GM12873 (cell line): ENCODE measurements at regions not wholly inside any gene's neighbourhood (a gene's known extent, or its start where the extent isn't known, plus 50 kb on each side); places are given as distances from the start of the nearest gene placed in this dataset.

Experiments used
- TF ChIP-seq, protein P1 (sequence below): IDR thresholded peaks from 2 replicates; pipeline ENCODE4 v1.5.1; 2012; ENCODE audit warnings: low read depth, mild to moderate bottlenecking, moderate library complexity, low read length, control low read depth; ENCODE audit not compliant: insufficient read depth; ENCODE audit errors: missing control alignments

DNA sequence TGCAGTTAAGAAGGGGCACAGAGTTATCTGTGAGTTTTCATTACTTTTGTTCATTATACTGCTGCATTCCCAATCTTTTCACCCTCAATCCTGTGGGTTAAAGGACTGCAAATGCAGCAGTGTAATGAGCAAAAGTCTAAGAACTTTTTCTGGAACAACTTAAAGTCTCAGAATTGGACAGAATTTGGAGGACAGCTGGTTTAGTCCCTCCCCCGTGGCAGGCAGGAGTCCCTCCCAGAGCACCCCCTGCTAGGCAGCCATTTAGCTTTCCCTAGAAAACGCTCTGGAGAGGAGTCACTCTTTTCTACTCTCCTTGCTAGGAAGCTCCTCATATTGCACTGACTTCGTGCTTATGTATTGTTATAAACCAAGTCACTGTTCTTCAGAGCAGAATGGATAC is 156.3 kb upstream of the UBE2E1 start:
- TF ChIP-seq, protein P1, sequence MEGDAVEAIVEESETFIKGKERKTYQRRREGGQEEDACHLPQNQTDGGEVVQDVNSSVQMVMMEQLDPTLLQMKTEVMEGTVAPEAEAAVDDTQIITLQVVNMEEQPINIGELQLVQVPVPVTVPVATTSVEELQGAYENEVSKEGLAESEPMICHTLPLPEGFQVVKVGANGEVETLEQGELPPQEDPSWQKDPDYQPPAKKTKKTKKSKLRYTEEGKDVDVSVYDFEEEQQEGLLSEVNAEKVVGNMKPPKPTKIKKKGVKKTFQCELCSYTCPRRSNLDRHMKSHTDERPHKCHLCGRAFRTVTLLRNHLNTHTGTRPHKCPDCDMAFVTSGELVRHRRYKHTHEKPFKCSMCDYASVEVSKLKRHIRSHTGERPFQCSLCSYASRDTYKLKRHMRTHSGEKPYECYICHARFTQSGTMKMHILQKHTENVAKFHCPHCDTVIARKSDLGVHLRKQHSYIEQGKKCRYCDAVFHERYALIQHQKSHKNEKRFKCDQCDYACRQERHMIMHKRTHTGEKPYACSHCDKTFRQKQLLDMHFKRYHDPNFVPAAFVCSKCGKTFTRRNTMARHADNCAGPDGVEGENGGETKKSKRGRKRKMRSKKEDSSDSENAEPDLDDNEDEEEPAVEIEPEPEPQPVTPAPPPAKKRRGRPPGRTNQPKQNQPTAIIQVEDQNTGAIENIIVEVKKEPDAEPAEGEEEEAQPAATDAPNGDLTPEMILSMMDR = no peak

DNA sequence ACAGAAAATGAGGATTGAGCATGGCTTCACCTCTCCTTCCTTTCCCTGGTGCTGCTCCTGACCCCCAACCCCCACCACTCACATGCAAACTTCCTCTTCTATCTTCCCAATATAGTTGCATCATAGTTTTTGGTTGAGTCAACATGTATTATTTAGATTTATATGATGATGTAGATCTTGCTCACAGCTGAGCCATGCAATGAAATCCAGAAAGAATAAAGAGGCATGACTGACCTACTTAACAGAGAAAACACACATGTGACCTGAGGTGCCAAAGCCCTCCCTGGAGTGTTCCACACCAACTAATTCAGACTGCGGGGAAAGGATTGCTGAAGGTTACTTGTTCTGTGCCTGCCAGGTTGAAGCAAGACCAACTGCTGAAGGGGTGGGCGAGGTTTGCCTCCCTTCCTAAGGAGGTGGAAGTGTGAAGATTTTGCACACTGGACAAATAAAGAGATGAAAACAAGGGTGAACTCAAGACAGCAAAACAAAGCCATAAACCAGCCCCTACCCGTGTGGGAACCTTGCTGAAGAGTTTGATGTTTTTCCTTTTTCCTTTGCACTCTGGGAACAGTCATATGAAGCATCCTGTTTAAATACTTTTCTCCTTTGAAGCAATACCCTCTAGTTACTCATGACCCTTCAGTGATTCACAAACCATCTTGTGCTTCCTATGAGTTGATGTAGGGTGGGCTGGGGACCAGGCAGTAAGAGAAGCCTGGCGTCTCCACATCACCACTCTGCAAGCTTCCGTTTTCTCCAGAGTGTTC is 155.2 kb upstream of the UBE2E1 start:
- TF ChIP-seq, protein P1 = no peak

DNA sequence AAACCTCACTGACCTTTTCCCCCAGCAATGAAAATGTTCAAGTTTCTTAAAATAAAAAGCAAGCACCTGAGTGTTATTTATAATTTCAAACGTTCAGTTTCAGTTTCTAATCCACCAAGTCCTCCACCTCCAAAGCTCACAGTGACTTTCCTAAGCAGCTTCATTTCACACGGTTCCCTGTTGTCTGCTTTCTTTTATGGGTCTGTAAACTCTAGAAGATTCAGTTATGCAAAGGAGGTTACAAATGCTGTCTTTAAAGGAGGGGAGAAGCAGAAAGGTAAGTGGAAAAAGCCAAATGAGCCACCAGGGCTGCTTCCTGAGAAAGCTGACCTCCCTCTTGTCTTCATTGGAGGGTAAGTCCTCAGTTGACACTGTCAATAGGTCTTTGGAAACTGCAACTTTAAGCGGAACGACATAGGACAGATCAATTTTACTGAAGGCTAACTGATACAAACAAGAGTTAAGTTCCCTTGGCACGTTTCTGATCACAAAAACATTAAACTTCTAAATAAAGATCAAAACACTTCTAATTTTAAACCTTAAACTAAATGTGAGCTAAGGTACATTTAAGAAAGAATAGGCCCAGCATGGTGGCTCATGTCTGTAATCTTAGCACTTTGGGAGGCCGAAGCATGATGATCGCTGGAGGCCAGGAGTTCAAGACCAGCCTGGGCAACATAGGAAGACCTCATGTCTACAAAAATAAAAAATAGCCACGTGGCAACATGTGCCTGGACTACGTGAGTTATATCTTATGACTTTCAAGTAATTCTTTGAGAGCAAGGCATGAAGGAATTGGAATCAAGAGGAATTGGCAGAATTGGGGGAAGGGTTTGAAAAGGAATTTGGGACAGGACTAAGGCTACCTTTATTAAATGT is 151.9 kb upstream of the UBE2E1 start:
- TF ChIP-seq, protein P1 = no peak

DNA sequence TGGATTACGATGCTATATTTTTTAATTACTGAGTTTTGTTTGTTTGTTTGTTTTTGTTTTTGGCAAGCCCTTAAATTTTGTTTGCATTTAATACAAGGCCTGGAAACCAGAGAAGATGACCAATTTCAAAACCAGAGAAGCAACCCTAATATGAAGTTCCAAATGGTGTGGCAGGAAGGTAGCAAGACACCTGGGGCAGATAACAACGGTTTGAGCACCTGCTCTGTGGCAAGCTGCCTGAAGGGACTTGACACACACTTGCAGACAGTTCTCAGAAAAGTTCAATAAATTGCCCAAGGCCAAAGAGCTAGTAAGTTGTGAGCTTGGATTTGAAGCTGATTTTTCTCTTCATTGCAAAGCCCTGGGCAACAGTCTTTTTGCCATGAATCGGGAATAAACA is 151.2 kb upstream of the UBE2E1 start:
- TF ChIP-seq, protein P1 = no peak

DNA sequence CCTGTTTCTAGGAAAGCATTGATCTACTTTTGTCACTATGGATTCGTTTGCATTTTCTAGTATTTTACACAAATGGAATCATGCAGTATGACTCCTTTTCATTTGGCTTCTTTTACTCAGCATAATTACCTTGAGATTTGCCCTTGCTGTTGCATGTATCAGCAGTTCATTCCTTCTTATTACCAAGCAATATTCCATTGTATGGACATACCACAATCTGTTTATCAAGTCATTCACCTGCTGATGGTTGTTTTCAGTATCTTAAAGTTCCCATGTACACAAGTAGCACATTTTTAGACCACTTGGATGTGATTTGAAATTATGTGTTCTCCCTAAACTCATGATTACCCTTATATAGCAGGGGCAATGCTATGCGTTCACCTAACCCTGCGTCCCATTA is 150.0 kb upstream of the UBE2E1 start:
- TF ChIP-seq, protein P1 = no peak

DNA sequence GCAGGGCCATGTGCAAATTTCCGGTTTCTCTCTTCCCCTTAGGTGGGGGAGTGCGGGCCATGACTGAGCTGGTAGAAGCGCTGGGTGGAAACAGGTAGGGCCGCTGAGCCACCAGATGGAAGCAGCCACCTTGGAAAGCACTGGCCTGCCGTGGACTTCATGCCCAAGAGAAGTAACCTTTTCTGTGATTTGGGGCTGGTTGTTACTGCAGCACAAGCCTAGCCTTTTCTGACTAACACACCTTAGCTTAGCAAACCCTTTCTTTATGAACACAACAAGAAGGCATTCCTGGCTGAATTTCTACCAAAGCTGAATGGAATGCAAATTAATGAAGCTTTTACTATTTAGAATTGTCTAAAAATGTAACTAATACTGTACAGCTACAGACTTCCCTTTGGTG is 149.6 kb upstream of the UBE2E1 start:
- TF ChIP-seq, protein P1 = no peak

DNA sequence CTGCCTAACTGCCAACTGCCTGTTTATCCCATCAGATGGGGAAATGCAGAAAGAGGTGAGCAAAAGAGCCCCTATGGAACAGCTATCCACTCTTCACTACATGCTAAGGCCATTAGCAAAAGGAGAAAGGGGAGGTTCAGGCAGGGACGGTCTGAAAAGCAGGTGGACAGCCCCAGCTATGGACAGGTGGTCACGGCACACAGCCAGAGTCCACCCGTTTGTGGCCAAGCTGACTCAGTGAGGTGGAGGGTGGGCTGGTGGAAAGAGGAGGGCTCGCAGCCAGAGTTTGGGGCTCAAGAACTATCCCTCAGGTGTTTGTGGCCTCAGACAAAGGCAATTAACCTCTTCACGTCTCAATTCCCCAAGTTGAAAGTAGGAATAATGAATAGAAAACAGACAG is 148.9 kb upstream of the UBE2E1 start:
- TF ChIP-seq, protein P1 = no peak
